Hepatocyte (in vitro differentiated cells): ENCODE measurements at regions not wholly inside any gene's neighbourhood (a gene's known extent, or its start where the extent isn't known, plus 50 kb on each side); places are given as distances from the start of the nearest gene placed in this dataset.

Source experiments
- EZH2 ChIP-seq: fragments of 200-600 bp; sonication (generic); IDR thresholded peaks from 2 replicates; pipeline ENCODE4 v1.6.1; 2016; ENCODE audit warnings: antibody characterized with exemption, mild to moderate bottlenecking, borderline replicate concordance
- EZH2phosphoT487 ChIP-seq: fragments of 200-600 bp; sonication (generic); IDR thresholded peaks from one replicate; pipeline ENCODE4 v1.6.1; 2018; ENCODE audit warnings: antibody characterized with exemption, mild to moderate bottlenecking, low read depth, moderate library complexity; ENCODE audit not compliant: unreplicated experiment, severe bottlenecking
- TF ChIP-seq, protein P1 (sequence below): fragments of 200-600 bp; sonication (generic); IDR thresholded peaks from 2 replicates; pipeline ENCODE4 v1.5.1; 2016; ENCODE audit warnings: antibody characterized with exemption, mild to moderate bottlenecking; ENCODE audit not compliant: poor library complexity

DNA sequence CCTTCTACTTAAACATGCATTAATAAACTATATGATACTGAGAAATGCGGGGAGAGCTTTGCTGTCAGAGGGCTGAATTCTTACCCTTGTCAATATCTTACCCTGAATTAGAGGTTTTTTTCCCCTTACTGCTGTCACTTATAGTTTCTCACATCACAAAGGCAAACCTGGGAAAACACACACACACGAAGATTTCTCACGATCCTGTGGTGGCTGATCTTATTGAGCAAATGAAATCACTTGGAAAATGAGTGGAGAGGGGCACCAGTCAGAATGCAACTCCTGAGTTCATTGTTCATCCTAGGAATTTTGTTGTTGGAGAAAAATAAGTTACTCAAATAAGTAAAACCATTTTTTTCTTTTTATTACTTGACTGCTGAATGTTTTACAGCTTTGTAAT lies 673.6 kb downstream of the EDEM1 start:
- TF ChIP-seq, protein P1, sequence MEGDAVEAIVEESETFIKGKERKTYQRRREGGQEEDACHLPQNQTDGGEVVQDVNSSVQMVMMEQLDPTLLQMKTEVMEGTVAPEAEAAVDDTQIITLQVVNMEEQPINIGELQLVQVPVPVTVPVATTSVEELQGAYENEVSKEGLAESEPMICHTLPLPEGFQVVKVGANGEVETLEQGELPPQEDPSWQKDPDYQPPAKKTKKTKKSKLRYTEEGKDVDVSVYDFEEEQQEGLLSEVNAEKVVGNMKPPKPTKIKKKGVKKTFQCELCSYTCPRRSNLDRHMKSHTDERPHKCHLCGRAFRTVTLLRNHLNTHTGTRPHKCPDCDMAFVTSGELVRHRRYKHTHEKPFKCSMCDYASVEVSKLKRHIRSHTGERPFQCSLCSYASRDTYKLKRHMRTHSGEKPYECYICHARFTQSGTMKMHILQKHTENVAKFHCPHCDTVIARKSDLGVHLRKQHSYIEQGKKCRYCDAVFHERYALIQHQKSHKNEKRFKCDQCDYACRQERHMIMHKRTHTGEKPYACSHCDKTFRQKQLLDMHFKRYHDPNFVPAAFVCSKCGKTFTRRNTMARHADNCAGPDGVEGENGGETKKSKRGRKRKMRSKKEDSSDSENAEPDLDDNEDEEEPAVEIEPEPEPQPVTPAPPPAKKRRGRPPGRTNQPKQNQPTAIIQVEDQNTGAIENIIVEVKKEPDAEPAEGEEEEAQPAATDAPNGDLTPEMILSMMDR = no peak
- TF ChIP-seq EZH2 (no peak), EZH2phosphoT487 (no peak)
